HG03571 (cell line): ENCODE measurements at regions not wholly inside any gene's neighbourhood (a gene's known extent, or its start where the extent isn't known, plus 50 kb on each side); places are given as distances from the start of the nearest gene placed in this dataset.

Source experiments
- ATAC-seq: cut with Tn5 transposase; IDR thresholded peaks from one replicate; pipeline ENCODE4 v1.9.1; 2021; ENCODE audit not compliant: unreplicated experiment

DNA sequence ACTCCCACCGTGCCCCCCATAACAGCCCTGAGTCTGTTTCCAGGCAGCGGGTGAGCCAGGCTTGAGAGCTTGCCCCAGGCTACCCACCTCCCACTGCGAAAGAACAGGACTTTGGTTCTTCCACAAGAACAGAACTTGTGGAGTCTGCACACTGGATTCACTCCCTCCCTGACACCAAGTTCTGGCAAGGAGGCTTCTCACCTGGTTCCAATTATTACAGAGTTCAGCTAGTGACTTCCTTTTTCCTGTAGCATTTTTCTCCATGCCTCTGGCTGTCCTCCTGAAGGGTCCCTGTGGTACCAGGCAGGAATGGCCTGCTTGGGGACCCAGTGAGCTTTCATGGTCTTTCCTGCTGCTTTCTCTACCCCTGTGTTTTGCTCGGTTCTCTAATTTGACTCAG lies 208.6 kb upstream of the SFRP2 start:
- no peak for ATAC-seq

DNA sequence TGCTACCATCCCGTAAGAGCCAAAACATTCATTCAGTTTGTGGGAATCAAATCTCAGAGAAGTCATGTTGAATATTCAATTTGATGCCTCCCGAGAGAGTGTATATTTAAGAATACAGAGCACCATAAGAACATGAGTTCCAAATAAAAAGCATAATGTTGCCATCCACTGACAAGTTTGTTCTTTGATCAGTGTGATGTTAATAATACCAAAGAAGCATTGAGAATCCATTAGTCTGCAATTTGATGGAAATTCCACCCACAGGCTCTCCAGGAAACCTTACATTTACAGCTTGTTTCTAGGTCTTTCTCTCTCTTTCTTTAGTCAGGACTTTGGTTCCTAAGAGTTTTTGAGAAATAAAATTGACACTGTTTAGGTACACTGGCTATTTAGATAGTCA lies 200.6 kb upstream of the SFRP2 start:
- ATAC-seq: no peak

GRCh38 chr4:153988492-153989363 lies 199.8 kb upstream of the SFRP2 start:
- ATAC-seq: no peak

DNA sequence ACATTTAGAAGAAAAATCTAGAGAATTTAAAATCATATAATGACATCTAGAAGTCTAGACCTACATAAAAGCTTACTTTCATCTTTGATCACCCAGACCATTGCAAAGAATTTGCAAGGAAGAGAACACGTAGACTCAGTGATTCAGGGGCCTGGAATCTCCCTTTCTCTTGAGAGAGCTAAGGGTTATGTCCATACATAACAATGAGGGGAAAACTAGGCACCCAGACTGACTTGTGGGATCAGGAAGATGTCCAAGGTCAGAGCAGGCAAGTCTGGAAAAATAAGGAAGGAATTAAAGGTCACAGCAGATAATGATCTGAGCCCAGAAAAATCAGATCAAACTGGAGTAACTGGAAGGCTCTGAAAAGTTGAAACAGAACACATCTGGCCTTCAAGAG lies 198.4 kb upstream of the SFRP2 start:
- ATAC-seq: no peak

GRCh38 chr4:153976954-153977353 lies 188.1 kb upstream of the SFRP2 start:
- ATAC-seq: no peak

- no peak for ATAC-seq
These were observed 185.6 kb upstream of the SFRP2 start for GRCh38 chr4:153974452-153974851.

DNA sequence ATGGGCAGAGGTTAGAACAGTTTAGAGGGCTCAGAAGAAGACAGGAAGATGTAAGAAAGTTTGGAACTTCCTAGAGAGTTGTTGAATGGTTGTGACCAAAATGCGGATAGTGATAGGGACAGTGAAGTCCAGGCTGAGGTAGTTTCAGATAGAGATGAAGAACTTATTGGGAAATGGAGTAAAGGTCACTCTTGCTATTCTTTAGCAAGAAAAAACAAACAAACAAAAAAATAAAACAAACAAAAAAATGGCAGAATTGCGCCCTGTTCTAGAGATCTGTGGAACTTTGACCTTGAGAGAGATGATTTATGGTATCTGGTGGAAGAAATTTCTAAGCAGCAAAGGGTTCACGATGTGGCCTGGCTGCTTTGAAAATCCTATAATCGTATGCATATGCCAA lies 185.1 kb upstream of the SFRP2 start:
- ATAC-seq: no peak

DNA sequence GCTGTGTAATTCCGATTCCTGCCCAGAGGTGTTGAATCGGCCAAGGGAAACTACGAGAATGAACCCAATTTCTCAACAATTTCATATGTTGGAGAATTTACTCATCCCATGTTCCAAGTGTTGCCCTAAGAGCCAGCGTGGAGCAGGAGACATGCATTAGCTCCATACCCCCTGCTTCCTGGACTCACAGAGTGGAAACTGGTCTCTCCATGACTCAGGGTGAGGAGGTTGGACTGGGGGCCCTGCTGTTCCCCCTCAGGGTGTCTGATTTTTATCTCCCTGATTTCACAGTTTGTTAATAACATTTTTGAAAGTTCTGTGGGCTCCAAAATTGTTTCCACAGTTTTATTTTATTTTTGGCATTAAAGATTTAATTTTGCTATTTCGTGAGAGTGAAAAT lies 183.0 kb upstream of the SFRP2 start:
- ATAC-seq: no peak

DNA sequence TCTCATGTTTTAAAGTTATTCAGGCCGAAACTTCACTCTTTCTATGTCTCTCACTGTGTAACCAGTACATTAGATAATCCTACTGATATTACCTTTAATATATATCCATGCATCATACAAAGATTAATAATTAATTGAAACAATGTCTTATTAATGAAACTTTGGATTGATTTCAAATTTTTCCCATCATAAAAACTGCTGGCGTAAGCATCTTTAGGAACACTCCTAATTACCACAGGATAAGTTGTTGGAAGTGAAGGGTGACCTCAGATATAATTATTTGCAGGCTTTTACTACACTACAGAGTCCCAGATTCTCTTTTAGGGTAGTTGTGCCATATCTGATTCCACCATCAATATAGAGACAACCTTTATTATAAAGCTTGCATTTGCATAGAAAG lies 181.3 kb upstream of the SFRP2 start:
- ATAC-seq: no peak

DNA sequence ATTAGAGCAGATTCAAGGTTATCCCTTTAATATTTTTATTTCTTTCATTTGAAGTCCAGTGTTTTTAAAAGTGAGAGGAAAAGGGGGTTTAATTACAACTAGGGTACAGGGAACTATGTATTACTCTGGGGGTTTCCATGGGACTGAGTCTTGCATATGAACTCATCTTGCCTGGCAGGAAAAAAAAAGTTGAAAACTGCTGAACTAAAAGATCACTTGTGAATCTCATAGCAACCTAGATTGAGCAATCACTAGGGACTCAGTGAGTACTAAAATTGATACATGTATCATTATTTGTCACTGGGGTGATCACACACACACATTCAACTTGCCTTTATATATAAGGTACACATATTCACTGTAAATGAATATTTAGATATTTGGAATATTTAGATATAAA lies 180.7 kb upstream of the SFRP2 start:
- no peak for ATAC-seq

DNA sequence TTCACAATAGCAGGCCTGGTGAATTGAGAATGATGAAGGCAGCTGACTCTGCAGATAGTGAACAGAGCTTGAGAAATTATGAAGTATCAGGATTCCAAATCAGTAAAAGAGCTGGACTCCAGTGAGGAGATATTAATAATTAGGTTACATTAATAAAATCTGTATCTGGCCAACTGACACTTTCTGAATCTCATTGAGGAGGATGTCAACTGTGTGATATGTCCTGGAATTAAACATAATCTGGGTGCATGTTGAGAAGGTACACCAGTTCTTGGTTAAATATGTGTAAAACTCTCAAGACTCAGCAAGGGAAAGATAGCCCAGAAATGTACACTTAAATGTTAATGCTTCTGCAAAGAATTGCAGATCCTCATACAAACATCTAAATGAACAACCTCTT lies 177.8 kb upstream of the SFRP2 start:
- ATAC-seq: no peak

DNA sequence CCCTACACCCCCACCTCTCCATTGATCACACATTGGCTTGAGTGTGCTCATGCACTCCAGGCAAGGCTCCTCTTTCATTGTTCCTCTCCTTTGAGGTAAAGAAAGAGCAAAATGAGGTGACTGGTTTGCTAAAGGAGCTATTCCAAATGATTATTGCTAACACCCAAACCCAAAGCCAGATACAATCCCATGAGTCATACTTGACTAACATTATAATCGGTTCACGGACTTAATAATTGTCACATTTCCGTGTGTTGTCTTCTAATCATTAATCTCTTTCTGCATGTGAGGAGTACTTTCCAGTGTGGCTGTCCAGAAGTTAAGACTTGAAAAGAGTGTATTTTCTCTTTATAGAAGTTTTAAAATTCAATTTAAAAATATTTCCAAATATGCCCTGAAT lies 174.3 kb upstream of the SFRP2 start:
- no peak for ATAC-seq

DNA sequence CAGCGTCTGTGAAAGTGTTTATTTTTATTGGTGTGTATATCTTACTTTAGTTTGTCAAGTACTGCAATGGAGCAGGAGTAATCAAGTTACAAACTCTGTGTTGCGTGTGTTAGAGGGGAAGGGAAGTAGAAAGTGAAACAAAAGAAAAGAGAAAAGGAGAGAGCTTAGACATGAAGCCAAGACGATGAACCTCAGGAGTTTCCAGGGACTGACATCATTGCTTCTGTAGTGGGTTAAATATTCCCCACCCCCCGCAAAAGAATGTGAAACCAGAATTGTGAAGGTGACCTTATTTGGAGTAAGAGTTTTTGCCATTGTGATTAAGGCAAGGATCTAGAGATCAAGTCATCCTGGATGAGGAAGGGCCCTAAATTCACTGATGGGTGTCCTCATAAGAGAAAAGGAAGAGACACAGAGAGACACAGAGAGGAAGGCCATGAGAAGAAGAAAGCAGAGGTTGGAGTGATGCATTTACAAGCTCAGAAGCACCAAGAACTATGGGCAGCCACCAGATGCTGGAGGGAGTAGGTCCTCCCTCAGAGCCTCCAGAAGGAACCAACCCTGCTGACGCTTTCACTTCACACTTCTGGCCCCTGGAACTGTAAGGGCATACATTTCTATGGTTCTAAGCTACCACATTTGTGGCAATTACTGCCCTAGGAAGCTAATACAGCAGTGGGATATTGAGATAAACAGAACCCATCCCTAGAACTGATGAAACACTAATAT lies 173.6 kb upstream of the SFRP2 start:
- ATAC-seq: no peak

- no peak for ATAC-seq
These were observed 166.4 kb upstream of the SFRP2 start for GRCh38 chr4:153955327-153955726.

DNA sequence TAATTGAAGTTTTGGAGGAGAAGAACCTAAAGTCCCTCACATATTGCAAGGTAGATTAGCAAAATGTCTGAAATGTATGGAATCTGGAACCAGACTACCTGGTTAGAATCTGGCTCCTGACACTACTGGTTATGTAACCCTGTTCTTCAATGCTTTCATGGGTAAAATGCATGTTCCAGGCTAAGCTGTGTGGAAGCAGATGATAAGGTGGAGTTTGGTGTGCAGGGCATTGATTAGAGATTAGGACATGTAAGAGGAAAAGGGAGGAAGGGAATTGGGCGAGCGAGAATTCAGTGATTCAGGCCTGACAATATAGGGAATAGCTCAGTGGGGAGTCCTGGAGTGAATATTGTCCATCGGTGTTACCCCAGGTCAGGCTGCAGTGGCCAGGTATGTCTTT lies 165.8 kb upstream of the SFRP2 start:
- no peak for ATAC-seq

- no peak for ATAC-seq
These were observed 161.5 kb upstream of the SFRP2 start for GRCh38 chr4:153950100-153950979.

GRCh38 chr4:153948041-153948440 lies 159.2 kb upstream of the SFRP2 start:
- ATAC-seq: no peak

DNA sequence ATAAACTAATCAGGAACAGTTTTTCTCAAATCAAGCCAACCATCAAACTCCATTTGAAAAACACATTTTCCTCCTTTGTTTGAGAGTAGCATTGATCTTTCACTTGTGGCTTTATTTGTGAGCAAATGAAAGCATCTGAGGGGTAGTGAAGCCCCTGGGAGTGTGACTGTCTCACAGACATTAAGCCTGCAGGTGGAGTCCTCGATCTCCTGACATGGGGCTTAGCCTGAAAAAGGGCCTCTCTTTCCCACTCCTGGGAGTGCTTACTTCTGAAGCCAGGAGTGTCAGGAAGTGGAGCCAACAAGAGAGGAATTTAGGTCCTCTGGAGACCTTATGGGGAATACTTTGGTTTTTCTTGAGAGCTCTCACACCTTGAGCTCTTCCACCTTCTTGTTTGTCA lies 158.2 kb upstream of the SFRP2 start:
- no peak for ATAC-seq

- no peak for ATAC-seq
These were observed 156.8 kb upstream of the SFRP2 start for GRCh38 chr4:153945704-153946103.

GRCh38 chr4:153943738-153944415 lies 155.0 kb upstream of the SFRP2 start:
- no peak for ATAC-seq

- ATAC-seq: no peak
These were observed 152.0 kb upstream of the SFRP2 start for GRCh38 chr4:153940916-153941315.
